HEK293 (cell line): ENCODE measurements at regions not wholly inside any gene's neighbourhood (a gene's known extent, or its start where the extent isn't known, plus 50 kb on each side); places are given as distances from the start of the nearest gene placed in this dataset.
A peak's percentile ranks its signal among the peaks of the same experiment; 100 is the strongest.

ENCODE experiments used
- CTCF ChIA-PET: fragments of 350-600 bp; formaldehyde crosslinking; extraction: SDS; loops from one replicate; lab custom pipeline; 2021; ENCODE audit warnings: antibody characterized with exemption; lab: Yijun Ruan, JAX
- POLR2A ChIA-PET: fragments of 300-600 bp; formaldehyde crosslinking; extraction: SDS; loops from one replicate; lab custom pipeline; 2020; ENCODE audit warnings: antibody characterized with exemption, inconsistent platforms; lab: Yijun Ruan, JAX
- H3K27ac ChIP-seq: fragments of 200-500 bp; sonication (Bioruptor generic); 2 replicates; pipeline ENCODE4 v1.5.1; 2014; ENCODE audit warnings: low read depth, low read length, control low read depth, inconsistent platforms; ENCODE audit errors: extremely low read depth
- H3K36me3 ChIP-seq, 2 experiments: fragments of 200-500 bp in 1 of 2; sonication (Bioruptor generic) in 1 of 2; 1 replicate in 1 of 2; 2 replicates in 1 of 2; pipeline ENCODE4 v1.5.1; 2014 to 2017; ENCODE audit warnings: inconsistent platforms in 2 of 2, low read length in 2 of 2; ENCODE audit not compliant: control insufficient read depth in 2 of 2, insufficient read depth in 1 of 2
- H3K4me1 ChIP-seq: fragments of 200-500 bp; sonication (Bioruptor generic); 2 replicates; pipeline ENCODE4 v1.5.1; 2014; ENCODE audit warnings: mild to moderate bottlenecking, low read length, inconsistent platforms; ENCODE audit not compliant: control insufficient read depth, insufficient read depth
- H3K4me3 ChIP-seq: 2 replicates; pipeline ENCODE4 v1.5.1; 2011; ENCODE audit warnings: low read depth, mild to moderate bottlenecking, control low read depth, low read length, moderate library complexity
- H3K9me3 ChIP-seq: fragments of 200-500 bp; sonication (Bioruptor generic); 2 replicates; pipeline ENCODE4 v1.5.1; 2014; ENCODE audit warnings: low read depth, low read length, inconsistent platforms; ENCODE audit not compliant: control insufficient read depth, insufficient read depth
- BCL11B ChIP-seq: fragments of 450-650 bp; formaldehyde crosslinking; IDR thresholded peaks from 2 replicates; pipeline ENCODE4 v1.5.1; 2016; ENCODE audit warnings: low read depth, missing biosample characterization, missing genetic modification characterization
- GLIS1 ChIP-seq: fragments of 450-650 bp; formaldehyde crosslinking; IDR thresholded peaks from 2 replicates; pipeline ENCODE4 v1.5.1; 2016; ENCODE audit warnings: missing biosample characterization, missing genetic modification characterization
- MEIS1 ChIP-seq: sonication (generic); formaldehyde crosslinking; IDR thresholded peaks from 2 replicates; pipeline ENCODE4 v1.8.1; 2022; ENCODE audit warnings: missing genetic modification reagents, mild to moderate bottlenecking, borderline replicate concordance
- MZF1 ChIP-seq: fragments of 450-650 bp; formaldehyde crosslinking; IDR thresholded peaks from 2 replicates; pipeline ENCODE4 v1.5.1; 2017; ENCODE audit warnings: missing biosample characterization, missing genetic modification characterization, borderline replicate concordance
- OVOL3 ChIP-seq: fragments of 450-650 bp; formaldehyde crosslinking; IDR thresholded peaks from 2 replicates; pipeline ENCODE4 v1.5.1; 2016; ENCODE audit warnings: missing biosample characterization, missing genetic modification characterization
- SALL2 ChIP-seq: fragments of 450-650 bp; formaldehyde crosslinking; IDR thresholded peaks from 2 replicates; pipeline ENCODE4 v1.5.0; 2017; ENCODE audit warnings: missing biosample characterization, mild to moderate bottlenecking, missing genetic modification characterization, borderline replicate concordance
- SETDB1 ChIP-seq: IDR thresholded peaks from one replicate; pipeline ENCODE4 v1.6.1; 2017; ENCODE audit warnings: mild to moderate bottlenecking, low read length, moderate library complexity, mixed read lengths; ENCODE audit not compliant: insufficient read length
- TCF7L2 ChIP-seq: IDR thresholded peaks from 2 replicates; pipeline ENCODE4 v1.6.1; 2011; ENCODE audit warnings: low read depth, mild to moderate bottlenecking, inconsistent platforms, low read length, moderate library complexity, borderline replicate concordance
- TRIM28 ChIP-seq: IDR thresholded peaks from 2 replicates; pipeline ENCODE4 v1.6.1; 2011; ENCODE audit warnings: low read length, control low read depth, borderline replicate concordance
- ZBTB26 ChIP-seq: fragments of 450-650 bp; formaldehyde crosslinking; optimal IDR thresholded peaks from 2 replicates; pipeline ENCODE3; 2016; ENCODE audit warnings: missing biosample characterization, mild to moderate bottlenecking, missing genetic modification characterization
- ZNF132 ChIP-seq: fragments of 450-650 bp; formaldehyde crosslinking; IDR thresholded peaks from 2 replicates; pipeline ENCODE4 v1.5.1; 2017; ENCODE audit warnings: missing biosample characterization, missing genetic modification characterization, borderline replicate concordance
- ZNF311 ChIP-seq: fragments of 450-650 bp; formaldehyde crosslinking; IDR thresholded peaks from 2 replicates; pipeline ENCODE4 v1.5.1; 2017; ENCODE audit warnings: missing biosample characterization, missing genetic modification characterization, borderline replicate concordance
- ZNF350 ChIP-seq: fragments of 450-650 bp; formaldehyde crosslinking; IDR thresholded peaks from 2 replicates; pipeline ENCODE4 v1.5.0; 2017; ENCODE audit warnings: missing biosample characterization, mild to moderate bottlenecking, missing genetic modification characterization
- ZNF449 ChIP-seq: fragments of 450-650 bp; formaldehyde crosslinking; IDR thresholded peaks from 2 replicates; pipeline ENCODE4 v1.5.1; 2017; ENCODE audit warnings: missing biosample characterization, mild to moderate bottlenecking, missing genetic modification characterization, moderate library complexity
- ZNF521 ChIP-seq: fragments of 450-650 bp; formaldehyde crosslinking; IDR thresholded peaks from 2 replicates; pipeline ENCODE4 v1.5.1; 2017; ENCODE audit warnings: missing biosample characterization, mild to moderate bottlenecking, missing genetic modification characterization
- ZNF585B ChIP-seq: fragments of 450-650 bp; formaldehyde crosslinking; IDR thresholded peaks from 2 replicates; pipeline ENCODE4 v1.5.1; 2016; ENCODE audit warnings: missing biosample characterization, missing genetic modification characterization
- ZNF658 ChIP-seq: fragments of 450-650 bp; formaldehyde crosslinking; IDR thresholded peaks from 2 replicates; pipeline ENCODE4; 2016; ENCODE audit warnings: missing biosample characterization, missing genetic modification characterization
- ZNF692 ChIP-seq: fragments of 450-650 bp; formaldehyde crosslinking; IDR thresholded peaks from 2 replicates; pipeline ENCODE4 v1.5.1; 2016; ENCODE audit warnings: missing biosample characterization, missing genetic modification characterization
- ZNF76 ChIP-seq: fragments of 450-650 bp; formaldehyde crosslinking; IDR thresholded peaks from 2 replicates; pipeline ENCODE4; 2016; ENCODE audit warnings: low read depth, missing biosample characterization, missing genetic modification characterization, borderline replicate concordance
- ZNF776 ChIP-seq: fragments of 450-650 bp; formaldehyde crosslinking; IDR thresholded peaks from 2 replicates; pipeline ENCODE4 v1.5.0; 2017; ENCODE audit warnings: missing biosample characterization, missing genetic modification characterization, borderline replicate concordance
- ZSCAN23 ChIP-seq: fragments of 450-650 bp; formaldehyde crosslinking; IDR thresholded peaks from 2 replicates; pipeline ENCODE4 v1.5.1; 2016; ENCODE audit warnings: missing biosample characterization, missing genetic modification characterization
- ZSCAN30 ChIP-seq: fragments of 450-650 bp; IDR thresholded peaks from 2 replicates; pipeline ENCODE4 v1.5.1; 2018; ENCODE audit warnings: missing biosample characterization, mild to moderate bottlenecking, missing genetic modification characterization, moderate library complexity
- ZSCAN4 ChIP-seq: fragments of 450-650 bp; formaldehyde crosslinking; IDR thresholded peaks from 2 replicates; pipeline ENCODE4 v1.5.1; 2017; ENCODE audit warnings: missing biosample characterization, missing genetic modification characterization

- ChIA-PET POLR2A (no interaction called here), CTCF (interaction anchor here (0.6 kb wide), 1 partner anchor 9 kb away, joined by 4 read pairs; no protein-coding TSS in a partner anchor)
- H3K9me3 ChIP-seq: no peaks in the 10 kb centered on the region
- TF ChIP-seq ZNF521 (tag by site-specific recombination): no peak
- no peak for TF ChIP-seq ZNF776
- TF ChIP-seq MZF1 (tag by site-specific recombination): no peak
- TF ChIP-seq ZNF311 (tag by site-specific recombination): no peak
- no peak for TF ChIP-seq ZSCAN30 (tag by site-specific recombination)
- TF ChIP-seq GLIS1: no peak
- TF ChIP-seq SALL2 (tag by site-specific recombination): no peak
- no peak for TF ChIP-seq BCL11B (tag by site-specific recombination)
- no peak for TF ChIP-seq ZSCAN4 (tag by site-specific recombination)
- TF ChIP-seq TCF7L2: no peak
- TF ChIP-seq ZNF449 (tag by site-specific recombination): no peak
- TF ChIP-seq MEIS1 (CRISPR knock-in tag): no peak
- TF ChIP-seq ZNF350 (tag by site-specific recombination): no peak
- TF ChIP-seq ZNF692 (tag by site-specific recombination): no peak
- TF ChIP-seq ZNF132 (tag by site-specific recombination): no peak
- no peak overlapping the region for H3K4me3 ChIP-seq
- no peaks in the 10 kb centered on the region for H3K4me1 ChIP-seq
- H3K36me3 ChIP-seq: no peaks in the 10 kb centered on the region
- H3K27ac ChIP-seq: no peak overlapping the region
These were observed 79.1 kb upstream of the ATP2B1 start for GRCh38 chr12:89787763-89788162.

- CTCF ChIA-PET: no interaction called here
These were observed 77.7 kb upstream of the ATP2B1 start for GRCh38 chr12:89786177-89786810.

More at GRCh38 chr12:89786177-89786810, 77.7 kb upstream of the ATP2B1 start:
- Histone ChIP-seq H3K27ac (no peak overlapping the region), H3K36me3 (no peaks in the 10 kb centered on the region), H3K4me1 (no peaks in the 10 kb centered on the region), H3K4me3 (no peak overlapping the region), H3K9me3 (no peaks in the 10 kb centered on the region)
- POLR2A ChIA-PET: no interaction called here
- TF ChIP-seq ZNF76 (tag by site-specific recombination) (no peak), ZSCAN23 (tag by site-specific recombination) (no peak), OVOL3 (no peak), SETDB1 (peak; percentile 93), ZNF585B (tag by site-specific recombination) (peak; percentile 99), TRIM28 (peak; percentile 92; the same call in 1 of the 2 replicates), ZNF658 (tag by site-specific recombination) (no peak), ZBTB26 (tag by site-specific recombination) (no peak)
